ENCODE measurements at regions not wholly inside any gene's neighbourhood (a gene's known extent, or its start where the extent isn't known, plus 50 kb on each side); places are given as distances from the start of the nearest gene placed in this dataset.

- no peak for TF ChIP-seq CTCF (IDR thresholded peaks at IDR 0.05)
- no peak for TF ChIP-seq EZH2 (IDR thresholded peaks at IDR 0.05)
- TF ChIP-seq EZH2phosphoT487 (IDR thresholded peaks at IDR 0.05), result no peak
These were observed 102.3 kb upstream of the FOXP4 start for GRCh38 chr6:41443616-41444525.
